ENCODE measurements at regions not wholly inside any gene's neighbourhood (a gene's known extent, or its start where the extent isn't known, plus 50 kb on each side); places are given as distances from the start of the nearest gene placed in this dataset.

DNA sequence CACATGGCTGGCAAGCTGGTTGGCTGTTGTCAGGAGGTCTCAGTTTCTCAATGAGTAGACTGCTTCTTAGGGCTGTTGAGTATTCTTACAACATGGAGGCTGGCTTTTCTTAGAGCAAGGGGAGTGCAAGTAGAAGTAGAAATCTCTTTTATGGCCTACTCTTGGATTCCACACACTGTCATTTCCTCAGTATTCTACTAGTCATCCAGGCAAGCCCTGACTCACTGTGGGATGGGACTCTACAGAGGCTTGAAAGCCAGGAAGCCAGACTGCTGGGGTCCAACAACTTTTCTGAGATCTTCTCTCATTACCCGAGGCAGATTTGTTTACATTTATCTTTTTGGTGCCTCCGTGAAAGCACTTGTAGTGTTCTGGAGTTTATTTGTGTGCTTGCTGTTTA is 196.2 kb upstream of the APP start (continued):
- no peak for TF ChIP-seq GATA2 (CRISPR knock-in tag; IDR thresholded peaks at IDR 0.05)
- no peak for TF ChIP-seq RFX5 (IDR thresholded peaks at IDR 0.05; ENCODE audit: low read length)
- TF ChIP-seq YY1 (IDR thresholded peaks at IDR 0.05; ENCODE audit: low read depth): no peak

DNA sequence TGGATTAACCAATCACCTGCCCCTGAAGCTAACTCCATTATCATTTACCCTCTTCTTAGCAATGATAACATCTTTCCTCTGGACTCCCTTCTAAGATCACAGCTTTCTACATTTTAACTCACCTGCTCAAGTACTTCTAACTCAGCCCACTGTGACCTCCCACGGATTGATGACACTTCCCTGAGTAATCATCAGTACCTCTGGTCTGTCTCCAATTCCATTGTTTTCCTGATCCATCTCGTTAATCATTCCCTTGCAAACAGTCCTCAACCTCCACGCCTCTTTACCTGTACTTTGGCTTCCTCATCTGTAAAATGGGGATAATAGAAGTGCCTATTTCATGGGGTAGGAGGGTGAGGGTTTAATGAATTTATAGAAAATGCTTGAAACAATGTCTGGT is 195.3 kb upstream of the APP start:
- TF ChIP-seq, protein P1, sequence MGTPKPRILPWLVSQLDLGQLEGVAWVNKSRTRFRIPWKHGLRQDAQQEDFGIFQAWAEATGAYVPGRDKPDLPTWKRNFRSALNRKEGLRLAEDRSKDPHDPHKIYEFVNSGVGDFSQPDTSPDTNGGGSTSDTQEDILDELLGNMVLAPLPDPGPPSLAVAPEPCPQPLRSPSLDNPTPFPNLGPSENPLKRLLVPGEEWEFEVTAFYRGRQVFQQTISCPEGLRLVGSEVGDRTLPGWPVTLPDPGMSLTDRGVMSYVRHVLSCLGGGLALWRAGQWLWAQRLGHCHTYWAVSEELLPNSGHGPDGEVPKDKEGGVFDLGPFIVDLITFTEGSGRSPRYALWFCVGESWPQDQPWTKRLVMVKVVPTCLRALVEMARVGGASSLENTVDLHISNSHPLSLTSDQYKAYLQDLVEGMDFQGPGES (IDR thresholded peaks at IDR 0.05; ENCODE audit: low read depth, low read length): no peak
- no peak for TF ChIP-seq FOSL2 (IDR thresholded peaks at IDR 0.05; ENCODE audit: borderline replicate concordance, low read depth)
- no peak for TF ChIP-seq RCOR1 (IDR thresholded peaks at IDR 0.05; ENCODE audit: low read length)
- TF ChIP-seq TAF1 (IDR thresholded peaks at IDR 0.05; ENCODE audit: borderline replicate concordance, low read depth, low read length): no peak
- TF ChIP-seq MXI1 (IDR thresholded peaks at IDR 0.05; ENCODE audit: low read depth, low read length): no peak
- TF ChIP-seq, protein P2, sequence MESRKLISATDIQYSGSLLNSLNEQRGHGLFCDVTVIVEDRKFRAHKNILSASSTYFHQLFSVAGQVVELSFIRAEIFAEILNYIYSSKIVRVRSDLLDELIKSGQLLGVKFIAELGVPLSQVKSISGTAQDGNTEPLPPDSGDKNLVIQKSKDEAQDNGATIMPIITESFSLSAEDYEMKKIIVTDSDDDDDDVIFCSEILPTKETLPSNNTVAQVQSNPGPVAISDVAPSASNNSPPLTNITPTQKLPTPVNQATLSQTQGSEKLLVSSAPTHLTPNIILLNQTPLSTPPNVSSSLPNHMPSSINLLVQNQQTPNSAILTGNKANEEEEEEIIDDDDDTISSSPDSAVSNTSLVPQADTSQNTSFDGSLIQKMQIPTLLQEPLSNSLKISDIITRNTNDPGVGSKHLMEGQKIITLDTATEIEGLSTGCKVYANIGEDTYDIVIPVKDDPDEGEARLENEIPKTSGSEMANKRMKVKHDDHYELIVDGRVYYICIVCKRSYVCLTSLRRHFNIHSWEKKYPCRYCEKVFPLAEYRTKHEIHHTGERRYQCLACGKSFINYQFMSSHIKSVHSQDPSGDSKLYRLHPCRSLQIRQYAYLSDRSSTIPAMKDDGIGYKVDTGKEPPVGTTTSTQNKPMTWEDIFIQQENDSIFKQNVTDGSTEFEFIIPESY (IDR thresholded peaks at IDR 0.05; ENCODE audit: borderline replicate concordance, low read depth): no peak
- TF ChIP-seq FOXM1 (IDR thresholded peaks at IDR 0.05; ENCODE audit: low read depth): no peak
- TF ChIP-seq MEF2A (IDR thresholded peaks at IDR 0.05; ENCODE audit: borderline replicate concordance, low read depth): no peak
- TF ChIP-seq, protein P3, sequence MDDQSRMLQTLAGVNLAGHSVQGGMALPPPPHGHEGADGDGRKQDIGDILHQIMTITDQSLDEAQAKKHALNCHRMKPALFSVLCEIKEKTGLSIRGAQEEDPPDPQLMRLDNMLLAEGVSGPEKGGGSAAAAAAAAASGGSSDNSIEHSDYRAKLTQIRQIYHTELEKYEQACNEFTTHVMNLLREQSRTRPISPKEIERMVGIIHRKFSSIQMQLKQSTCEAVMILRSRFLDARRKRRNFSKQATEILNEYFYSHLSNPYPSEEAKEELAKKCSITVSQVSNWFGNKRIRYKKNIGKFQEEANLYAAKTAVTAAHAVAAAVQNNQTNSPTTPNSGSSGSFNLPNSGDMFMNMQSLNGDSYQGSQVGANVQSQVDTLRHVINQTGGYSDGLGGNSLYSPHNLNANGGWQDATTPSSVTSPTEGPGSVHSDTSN (IDR thresholded peaks at IDR 0.05): no peak
- TF ChIP-seq GATA2 (CRISPR knock-in tag; IDR thresholded peaks at IDR 0.05): no peak
- TF ChIP-seq GABPA (IDR thresholded peaks at IDR 0.05; ENCODE audit: low read depth): no peak
- no peak for TF ChIP-seq TCF12 (IDR thresholded peaks at IDR 0.05)
- no peak for TF ChIP-seq SMC3 (IDR thresholded peaks at IDR 0.05; ENCODE audit: low read depth, low read length)
- TF ChIP-seq, protein P4, sequence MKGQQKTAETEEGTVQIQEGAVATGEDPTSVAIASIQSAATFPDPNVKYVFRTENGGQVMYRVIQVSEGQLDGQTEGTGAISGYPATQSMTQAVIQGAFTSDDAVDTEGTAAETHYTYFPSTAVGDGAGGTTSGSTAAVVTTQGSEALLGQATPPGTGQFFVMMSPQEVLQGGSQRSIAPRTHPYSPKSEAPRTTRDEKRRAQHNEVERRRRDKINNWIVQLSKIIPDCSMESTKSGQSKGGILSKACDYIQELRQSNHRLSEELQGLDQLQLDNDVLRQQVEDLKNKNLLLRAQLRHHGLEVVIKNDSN (IDR thresholded peaks at IDR 0.05; ENCODE audit: borderline replicate concordance, low read depth): no peak
- no peak for TF ChIP-seq RFX5 (IDR thresholded peaks at IDR 0.05; ENCODE audit: low read length)
- CTCF ChIA-PET: interaction anchor here (0.6 kb wide), 1 partner anchor 164 kb away, joined by 3 read pairs; no protein-coding TSS in a partner anchor
- H3K9me2 ChIP-seq: no peaks in the 10 kb centered on the region

More for the DNA sequence above, 195.3 kb upstream of the APP start:
- Histone ChIP-seq H3K4me2 (no peak overlapping the region), H3K4me3 (ENCODE audit: low read depth in 2 of 2, low read length in 1 of 2) (no peak overlapping the region), H3K9ac (no peak overlapping the region), H3K36me3 (replicated peaks in 1 of 2; ENCODE audit: control insufficient read depth in 1 of 2, insufficient read depth in 2 of 2, low read length in 1 of 2) (no peaks in the 10 kb centered on the region), H3K27ac (ENCODE audit: low read depth in 2 of 2, low read length in 1 of 2) (no peak overlapping the region), H3K4me1 (ENCODE audit: control insufficient read depth in 1 of 2, insufficient read depth in 2 of 2, low read depth in 1 of 2, low read length in 1 of 2) (no peaks in the 10 kb centered on the region), H3K79me2 (ENCODE audit: insufficient read depth) (no peaks in the 10 kb centered on the region), H4K20me1 (ENCODE audit: insufficient read depth) (no peaks in the 10 kb centered on the region), H2AFZ (ENCODE audit: low read depth) (no peak overlapping the region), H3F3A (replicated peaks; ENCODE audit: insufficient read depth) (no peaks in the 10 kb centered on the region), H3K9me3 (no peaks in the 10 kb centered on the region), H3K27me3 (ENCODE audit: insufficient read depth) (no peaks in the 10 kb centered on the region)
- DNase-seq: no peak
- POLR2A ChIA-PET: no interaction called here
- WGBS (ENCODE audit: low lambda C conversion rate): 8% methylated on average over 3 of the region's 3 CpGs
